Mesenchymal stem cell (in vitro differentiated cells and primary cell): ENCODE measurements at regions not wholly inside any gene's neighbourhood (a gene's known extent, or its start where the extent isn't known, plus 50 kb on each side); places are given as distances from the start of the nearest gene placed in this dataset.

ENCODE experiments used
- DNase-seq: peaks from one replicate; pipeline ENCODE4 v3.0.0-alpha.2; 2013
- H2AFZ ChIP-seq: one replicate; pipeline ENCODE4 v1.6.1; 2013; ENCODE audit warnings: low read depth, mild to moderate bottlenecking, control low read depth, inconsistent platforms, low read length, moderate library complexity
- H2AK5ac ChIP-seq: 2 replicates; pipeline ENCODE4 v1.6.1; 2013; ENCODE audit warnings: low read length, moderate library complexity, mild to moderate bottlenecking, inconsistent platforms; ENCODE audit not compliant: severe bottlenecking
- H2BK120ac ChIP-seq: one replicate; pipeline ENCODE4 v1.6.1; 2013; ENCODE audit warnings: low read depth, mild to moderate bottlenecking, inconsistent platforms, low read length, moderate library complexity
- H2BK12ac ChIP-seq, 2 experiments: one replicate each; pipeline ENCODE4 v1.6.1; 2013; ENCODE audit warnings: inconsistent platforms in 2 of 2, low read length in 2 of 2, mild to moderate bottlenecking in 2 of 2, moderate library complexity in 2 of 2, control low read depth in 1 of 2
- H2BK15ac ChIP-seq: one replicate; pipeline ENCODE4 v1.6.1; 2013; ENCODE audit warnings: mild to moderate bottlenecking, low read depth, inconsistent platforms; ENCODE audit not compliant: poor library complexity, severe bottlenecking
- H2BK5ac ChIP-seq: 2 replicates; pipeline ENCODE4 v1.6.1; 2013; ENCODE audit warnings: low read depth, mild to moderate bottlenecking, low read length, control low read depth, inconsistent platforms; ENCODE audit not compliant: poor library complexity, severe bottlenecking
- H3K14ac ChIP-seq, 2 experiments: one replicate each; pipeline ENCODE4 v1.6.1; 2013; ENCODE audit warnings: inconsistent platforms in 2 of 2, low read length in 2 of 2, control low read depth in 1 of 2, mild to moderate bottlenecking in 1 of 2, moderate library complexity in 1 of 2
- H3K18ac ChIP-seq, 2 experiments: one replicate each; pipeline ENCODE4 v1.6.1; 2013; ENCODE audit warnings: inconsistent platforms in 2 of 2, low read length in 2 of 2, control low read depth in 1 of 2, low read depth in 1 of 2, mild to moderate bottlenecking in 1 of 2
- H3K23ac ChIP-seq, 2 experiments: one replicate each; pipeline ENCODE4 v1.6.1; 2013; ENCODE audit warnings: inconsistent platforms in 2 of 2, low read length in 2 of 2, mild to moderate bottlenecking in 2 of 2, moderate library complexity in 2 of 2, control low read depth in 1 of 2
- H3K27ac ChIP-seq: 2 replicates; pipeline ENCODE4 v1.5.1; 2013; ENCODE audit warnings: mild to moderate bottlenecking, moderate library complexity, low read length, control low read depth, inconsistent platforms; ENCODE audit not compliant: poor library complexity, severe bottlenecking
- H3K27me3 ChIP-seq, 2 experiments: 2 replicates each; pipeline versions ENCODE4 v1.6.1 to v1.7.0; 2013; ENCODE audit warnings: low read length in 2 of 2, mild to moderate bottlenecking in 2 of 2, moderate library complexity in 2 of 2, control low read depth in 1 of 2, inconsistent platforms in 1 of 2; ENCODE audit not compliant: control insufficient read depth in 1 of 2, insufficient read depth in 1 of 2
- H3K36me3 ChIP-seq, 2 experiments: 2 replicates each; pipeline versions ENCODE4 v1.6.1 to v1.7.0; 2013; ENCODE audit warnings: low read length in 2 of 2, control low read depth in 1 of 2, inconsistent platforms in 1 of 2, low read depth in 1 of 2, mild to moderate bottlenecking in 1 of 2; ENCODE audit not compliant: insufficient read depth in 2 of 2, control insufficient read depth in 1 of 2
- H3K4ac ChIP-seq, 2 experiments: one replicate each; pipeline ENCODE4 v1.6.1; 2013; ENCODE audit warnings: inconsistent platforms in 2 of 2, low read length in 2 of 2, mild to moderate bottlenecking in 2 of 2, moderate library complexity in 2 of 2, control low read depth in 1 of 2, low read depth in 1 of 2
- H3K4me1 ChIP-seq: 2 replicates; pipeline ENCODE4 v1.6.1; 2013; ENCODE audit warnings: low read depth, low read length, control low read depth; ENCODE audit not compliant: control insufficient read depth, insufficient read depth
- H3K4me2 ChIP-seq: 2 replicates; pipeline ENCODE4 v1.6.1; 2013; ENCODE audit warnings: low read length, mild to moderate bottlenecking, inconsistent platforms; ENCODE audit not compliant: poor library complexity, severe bottlenecking
- H3K4me3 ChIP-seq, 2 experiments: 2 replicates each; pipeline versions ENCODE4 v1.5.1 to v1.7.0; 2013; ENCODE audit warnings: low read length in 2 of 2, mild to moderate bottlenecking in 2 of 2, control low read depth in 1 of 2, low read depth in 1 of 2; ENCODE audit not compliant: insufficient read depth in 1 of 2
- H3K79me1 ChIP-seq: replicated peaks from 2 replicates; pipeline ENCODE4 v1.6.1; 2013; ENCODE audit warnings: mild to moderate bottlenecking, control low read depth, low read length, inconsistent platforms; ENCODE audit not compliant: poor library complexity, severe bottlenecking
- H3K9ac ChIP-seq: 2 replicates; pipeline ENCODE4 v1.7.0; 2013; ENCODE audit warnings: mild to moderate bottlenecking, low read length, moderate library complexity
- H3K9me3 ChIP-seq: 2 replicates; pipeline ENCODE4 v1.7.0; 2013; ENCODE audit warnings: mild to moderate bottlenecking, low read length; ENCODE audit not compliant: control insufficient read depth
- H4K8ac ChIP-seq: one replicate; pipeline ENCODE4 v1.6.1; 2013; ENCODE audit warnings: inconsistent platforms, mild to moderate bottlenecking, low read length, moderate library complexity
- H4K91ac ChIP-seq: one replicate; pipeline ENCODE4 v1.6.1; 2013; ENCODE audit warnings: mild to moderate bottlenecking, low read length, inconsistent platforms
- WGBS: methylation state at CpG from one replicate; pipeline ENCODE4 v1.1.7; 2013; ENCODE audit warnings: mixed read lengths; 5-methylcytosine and 5-hydroxymethylcytosine counted together

GRCh38 chr2:144091622-144092021 lies 428.3 kb downstream of the ZEB2 start:
- Histone ChIP-seq H4K8ac (no peak overlapping the region), H3K18ac (no peak overlapping the region), H3K4me2 (no peak overlapping the region), H3K27me3 (no peaks in the 10 kb centered on the region), H3K4me3 (no peak overlapping the region), H2BK5ac (no peak overlapping the region), H2AFZ (no peak overlapping the region), H2BK120ac (no peak overlapping the region), H2BK15ac (no peak overlapping the region), H3K9me3 (no peaks in the 10 kb centered on the region), H3K9ac (no peak overlapping the region), H3K23ac (no peak overlapping the region), H3K79me1 (no peaks in the 10 kb centered on the region), H2BK12ac (no peak overlapping the region), H3K27ac (no peak overlapping the region), H3K4ac (no peak overlapping the region), H2AK5ac (no peak overlapping the region), H3K14ac (no peak overlapping the region), H3K4me1 (no peaks in the 10 kb centered on the region), H4K91ac (no peak overlapping the region), H3K36me3 (no peaks in the 10 kb centered on the region)
- DNase-seq = no peak
- WGBS = 100% methylated on average over 2 of the region's 3 CpGs

- Histone ChIP-seq H2BK5ac (no peak overlapping the region), H3K9me3 (no peaks in the 10 kb centered on the region), H2BK120ac (no peak overlapping the region), H3K4ac (no peak overlapping the region), H2AK5ac (no peak overlapping the region), H4K8ac (no peak overlapping the region), H3K4me3 (no peak overlapping the region), H3K4me1 (no peaks in the 10 kb centered on the region), H3K14ac (no peak overlapping the region), H3K27me3 (no peaks in the 10 kb centered on the region), H3K4me2 (no peak overlapping the region), H3K27ac (no peak overlapping the region), H2AFZ (no peak overlapping the region), H3K9ac (no peak overlapping the region), H3K18ac (no peak overlapping the region), H2BK15ac (no peak overlapping the region), H2BK12ac (no peak overlapping the region), H3K79me1 (no peaks in the 10 kb centered on the region), H3K23ac (no peak overlapping the region), H4K91ac (no peak overlapping the region), H3K36me3 (no peaks in the 10 kb centered on the region)
- no peak for DNase-seq
Observed at GRCh38 chr2:144088863-144089262, 431.1 kb downstream of the ZEB2 start.

- no peak overlapping the region for H3K4me3 ChIP-seq
- no peaks in the 10 kb centered on the region for H3K36me3 ChIP-seq
- no peak overlapping the region for H2BK12ac ChIP-seq
- no peak overlapping the region for H3K14ac ChIP-seq
- H4K91ac ChIP-seq = no peak overlapping the region
- no peaks in the 10 kb centered on the region for H3K9me3 ChIP-seq
- no peak overlapping the region for H3K4ac ChIP-seq
- H3K27ac ChIP-seq = no peak overlapping the region
- no peak for DNase-seq
- H3K4me2 ChIP-seq = no peak overlapping the region
- H2AK5ac ChIP-seq = no peak overlapping the region
- no peak overlapping the region for H2BK15ac ChIP-seq
- H4K8ac ChIP-seq = no peak overlapping the region
- H3K23ac ChIP-seq = no peak overlapping the region
- H3K27me3 ChIP-seq = no peaks in the 10 kb centered on the region
- no peak overlapping the region for H2BK120ac ChIP-seq
- no peak overlapping the region for H3K9ac ChIP-seq
- H2AFZ ChIP-seq = no peak overlapping the region
- H3K4me1 ChIP-seq = peaks cover 6% of the 10 kb centered on the region
- H3K79me1 ChIP-seq = no peaks in the 10 kb centered on the region
- H3K18ac ChIP-seq = no peak overlapping the region
- H2BK5ac ChIP-seq = no peak overlapping the region
Observed at GRCh38 chr2:144086965-144087364, 433.0 kb downstream of the ZEB2 start.

- Histone ChIP-seq H3K14ac (no peak overlapping the region), H3K27me3 (no peaks in the 10 kb centered on the region), H2BK15ac (no peak overlapping the region), H3K79me1 (no peaks in the 10 kb centered on the region), H2AK5ac (no peak overlapping the region), H2BK5ac (no peak overlapping the region), H3K4me2 (no peak overlapping the region), H3K9me3 (no peaks in the 10 kb centered on the region), H3K23ac (no peak overlapping the region), H2AFZ (no peak overlapping the region), H3K4ac (no peak overlapping the region), H3K4me3 (no peak overlapping the region), H4K91ac (no peak overlapping the region), H2BK120ac (no peak overlapping the region), H3K4me1 (peaks cover 6% of the 10 kb centered on the region), H4K8ac (no peak overlapping the region), H3K9ac (peak overlapping the region; percentile 58), H3K27ac (peak overlapping the region; percentile 7), H3K36me3 (no peaks in the 10 kb centered on the region), H3K18ac (no peak overlapping the region), H2BK12ac (no peak overlapping the region)
- DNase-seq = no peak
- 97% methylated on average over 3 of the region's 3 CpGs for WGBS
Observed at GRCh38 chr2:144085016-144085415, 434.9 kb downstream of the ZEB2 start.
